Endothelial cell of hepatic sinusoid (primary cell): ENCODE measurements at regions not wholly inside any gene's neighbourhood (a gene's known extent, or its start where the extent isn't known, plus 50 kb on each side); places are given as distances from the start of the nearest gene placed in this dataset.

Experiments
- in situ Hi-C: cut with HindIII; loops from 2 replicates; pipeline ENCODE4 v1.10.0; 2017; ENCODE audit warnings: low sequenced_read_pairs

DNA sequence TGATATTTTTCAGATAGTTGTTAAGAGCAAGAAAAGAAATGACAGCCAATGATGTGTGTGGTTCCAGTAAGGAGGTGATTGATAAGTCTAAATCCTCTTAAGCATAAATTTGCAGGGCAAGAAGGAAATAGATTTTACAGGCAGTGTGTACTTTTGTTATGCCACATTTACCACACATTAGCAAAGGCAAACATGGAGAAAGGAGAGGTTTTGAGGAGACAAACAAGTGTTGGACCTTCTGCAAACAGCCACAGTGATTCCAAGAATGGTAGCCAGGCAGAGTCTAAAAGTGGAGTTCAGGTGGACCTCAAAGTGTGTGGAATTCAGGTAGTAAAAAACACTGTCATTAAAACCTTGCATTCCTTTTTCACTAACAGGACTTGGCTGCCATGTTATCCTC is 295.9 kb upstream of the ITGA1 start:
- in situ Hi-C loops, result no loop called here

DNA sequence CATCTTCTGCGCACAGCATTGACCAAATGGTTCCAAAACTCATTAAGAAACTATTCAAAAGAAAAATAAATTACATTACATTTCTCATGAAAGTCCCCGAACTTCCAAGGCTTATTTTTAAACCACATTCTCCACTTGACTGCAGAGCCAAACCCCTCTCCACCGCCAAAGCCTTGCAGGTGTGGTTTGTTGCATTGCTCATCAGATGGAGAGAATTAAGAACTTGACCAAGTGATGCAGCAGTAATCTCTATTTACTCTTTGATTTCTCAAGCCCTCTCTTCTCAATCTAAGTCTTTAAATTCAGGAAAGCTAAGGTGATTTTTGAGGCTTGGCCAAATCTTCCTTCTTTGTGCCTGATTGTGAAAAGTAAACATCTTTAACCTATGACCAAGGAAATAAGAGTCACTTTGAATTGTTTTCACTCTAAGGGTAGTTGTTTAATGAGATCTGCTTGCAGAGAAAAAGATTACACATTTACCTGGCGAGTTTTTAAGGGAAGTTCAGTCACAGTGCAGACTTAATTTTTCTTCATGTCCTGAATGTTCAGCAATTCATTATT is 290.5 kb upstream of the ITGA1 start:
- in situ Hi-C loops, result no loop called here

DNA sequence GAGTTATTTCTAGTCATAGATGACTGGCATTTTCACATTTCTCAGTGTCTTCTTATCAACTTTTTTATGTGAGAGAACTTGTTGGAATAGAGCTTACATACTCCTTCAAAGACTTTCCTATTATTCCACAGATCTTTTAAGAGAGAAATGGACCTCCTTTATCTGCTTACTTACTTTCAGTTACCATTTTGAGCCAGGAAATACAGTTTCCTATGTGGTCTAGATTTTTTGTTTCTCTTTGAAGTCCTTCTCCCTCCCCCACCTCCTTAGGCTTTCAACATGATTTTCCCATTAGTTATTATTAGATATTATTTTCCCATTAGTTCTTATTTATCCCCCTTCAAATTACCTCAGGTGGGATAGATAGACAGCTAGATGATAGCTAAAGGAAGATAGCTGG is 289.1 kb upstream of the ITGA1 start:
- in situ Hi-C loops, result no loop called here

DNA sequence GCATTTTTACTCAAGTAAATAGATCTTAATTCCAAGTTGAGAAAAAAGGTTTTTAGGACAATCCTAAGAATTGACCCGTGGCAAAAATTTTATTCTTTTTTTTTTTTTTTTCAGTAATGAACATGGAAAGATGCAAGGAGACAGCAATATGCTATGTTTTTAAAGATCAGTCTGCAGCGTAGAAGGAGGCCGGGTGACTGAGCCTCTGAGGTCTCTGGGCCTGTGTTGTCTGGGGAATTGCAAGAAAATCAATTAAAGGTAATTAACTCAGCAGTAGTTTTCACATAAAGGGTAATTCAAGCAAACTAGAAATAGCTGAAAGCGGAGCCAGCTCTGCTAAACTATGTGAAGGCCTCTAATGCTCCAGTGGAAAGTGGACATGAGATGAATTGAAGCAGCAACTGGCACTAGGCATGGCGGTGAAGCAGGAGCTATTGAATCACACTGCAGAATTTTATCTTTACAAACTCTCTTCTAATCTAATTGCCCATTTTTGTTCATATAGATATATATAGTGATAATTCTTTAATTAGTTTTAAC is 285.2 kb upstream of the ITGA1 start:
- in situ Hi-C loops, result no loop called here

DNA sequence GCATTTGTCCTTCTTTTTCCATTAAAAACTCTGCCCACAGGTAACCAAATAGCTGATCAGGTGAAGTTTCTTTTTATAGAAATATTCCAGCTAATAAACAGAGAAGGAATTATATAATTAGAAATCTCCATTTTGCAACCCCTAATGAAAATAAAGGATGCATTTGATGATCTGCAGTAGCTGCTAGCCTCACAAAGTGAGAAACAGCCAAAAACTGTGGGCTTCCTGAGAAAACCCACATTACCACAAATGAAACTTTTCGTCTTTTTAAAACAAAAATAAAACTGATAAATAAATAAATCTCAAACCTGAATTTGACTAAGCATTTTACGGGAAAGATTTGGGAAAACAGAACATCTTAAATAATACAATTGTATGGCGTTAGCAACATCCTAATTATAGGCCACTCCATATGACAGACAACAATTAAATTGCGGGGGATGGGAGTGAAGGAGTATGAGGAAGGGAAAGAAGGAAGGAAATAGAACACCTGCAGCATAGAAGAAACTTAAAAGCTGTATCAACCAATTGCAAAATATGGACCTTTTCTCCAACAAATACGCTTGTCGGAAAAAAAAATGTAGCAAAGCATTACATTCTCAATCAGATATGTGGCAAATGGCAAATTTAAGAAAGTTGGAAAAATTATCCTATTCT is 283.0 kb upstream of the ITGA1 start:
- in situ Hi-C loops, result no loop called here

DNA sequence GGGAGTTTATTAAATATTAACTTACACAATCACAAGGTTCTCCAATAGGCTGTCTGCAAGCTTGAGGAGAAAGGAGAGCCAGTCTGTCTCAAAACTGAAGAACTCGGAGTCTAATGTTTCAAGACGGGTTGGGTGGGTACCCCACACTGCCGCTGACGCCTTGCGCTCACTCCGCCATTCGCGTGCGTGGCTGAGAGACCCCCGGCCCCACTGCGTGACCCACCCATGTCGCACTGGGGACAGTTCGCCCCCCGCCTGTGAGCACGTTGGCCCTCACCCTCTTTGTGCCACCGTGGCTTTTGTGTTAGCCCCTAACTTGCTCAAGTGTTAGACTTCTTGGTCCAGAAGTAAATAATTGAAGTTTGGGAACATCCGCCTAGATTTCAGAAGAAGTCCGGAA is 270.0 kb upstream of the ITGA1 start:
- in situ Hi-C loops, result no loop called here

DNA sequence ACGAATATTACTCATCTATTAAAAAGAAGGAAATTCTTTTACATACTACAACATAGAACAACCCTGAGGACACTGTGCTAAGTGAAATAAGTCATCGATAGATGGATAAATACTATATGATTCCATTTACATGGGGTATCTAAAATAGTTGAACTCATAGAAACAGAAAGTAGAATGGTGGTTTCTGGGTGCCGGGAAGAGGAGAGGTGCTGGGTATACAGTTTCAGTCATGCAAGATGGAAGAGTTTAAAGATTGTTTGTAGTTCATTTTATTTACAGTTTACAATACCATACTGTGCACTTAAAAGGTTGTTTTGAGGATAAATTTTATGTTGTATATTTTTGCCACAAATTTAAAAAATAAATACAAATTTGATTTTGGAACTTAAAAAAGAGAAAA is 267.5 kb upstream of the ITGA1 start:
- in situ Hi-C loops, result no loop called here

DNA sequence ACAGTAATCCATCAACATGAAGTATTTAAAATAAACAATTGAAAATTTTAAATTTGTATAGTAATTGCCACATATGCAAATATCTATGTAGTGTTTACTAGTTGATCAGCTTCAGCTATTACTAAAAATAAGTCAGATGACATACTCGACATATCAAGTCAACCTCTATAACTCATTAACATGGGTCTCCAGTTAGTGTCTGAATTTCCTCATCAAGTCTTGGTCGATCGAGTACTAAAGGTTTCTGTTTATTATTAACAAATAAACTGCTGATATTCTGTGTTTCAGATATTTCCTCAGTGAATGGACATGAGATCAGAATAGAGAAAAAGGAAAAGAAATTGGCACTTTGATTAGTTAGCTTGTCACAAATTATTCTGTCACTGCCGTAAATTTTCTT is 266.5 kb upstream of the ITGA1 start:
- in situ Hi-C loops, result no loop called here

DNA sequence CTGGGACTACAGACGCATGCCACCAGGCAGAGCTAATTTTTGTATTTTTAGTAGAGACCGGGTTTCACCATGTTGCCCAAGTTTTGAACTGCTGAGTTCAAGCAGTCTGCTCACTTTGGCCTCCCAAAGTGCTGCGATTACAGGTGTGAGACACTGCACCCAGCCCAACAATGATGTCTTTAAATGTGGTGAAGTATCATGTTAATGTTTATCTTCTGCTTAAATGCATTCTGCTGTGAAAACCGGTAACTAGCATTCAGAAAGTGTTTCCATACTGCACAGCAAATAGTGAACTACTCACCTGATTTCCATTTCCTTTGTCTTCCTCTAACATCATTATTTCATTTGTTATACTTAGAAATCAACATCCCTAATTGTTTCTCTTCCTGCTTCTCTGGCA is 264.0 kb upstream of the ITGA1 start:
- in situ Hi-C loops, result no loop called here

DNA sequence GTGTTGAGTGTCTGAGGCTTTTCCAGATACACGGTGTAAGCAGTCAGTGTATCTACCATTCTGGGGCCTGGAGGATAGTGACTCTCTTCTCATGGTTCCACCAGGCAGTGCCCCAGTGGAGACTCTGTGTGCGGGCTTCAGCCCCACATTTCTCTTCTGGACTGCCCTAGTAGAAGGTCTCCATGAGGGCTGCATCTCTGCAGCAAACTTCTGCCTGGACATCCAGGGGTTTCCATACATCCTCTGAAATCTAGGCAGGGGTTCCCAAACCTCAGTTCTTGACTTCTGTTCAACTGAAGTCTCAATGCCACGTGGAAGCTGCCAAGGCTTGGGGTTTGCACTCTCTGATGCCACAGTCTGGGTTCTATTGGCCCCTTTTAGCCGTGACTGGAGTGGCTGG is 256.6 kb upstream of the ITGA1 start:
- in situ Hi-C loops, result no loop called here

DNA sequence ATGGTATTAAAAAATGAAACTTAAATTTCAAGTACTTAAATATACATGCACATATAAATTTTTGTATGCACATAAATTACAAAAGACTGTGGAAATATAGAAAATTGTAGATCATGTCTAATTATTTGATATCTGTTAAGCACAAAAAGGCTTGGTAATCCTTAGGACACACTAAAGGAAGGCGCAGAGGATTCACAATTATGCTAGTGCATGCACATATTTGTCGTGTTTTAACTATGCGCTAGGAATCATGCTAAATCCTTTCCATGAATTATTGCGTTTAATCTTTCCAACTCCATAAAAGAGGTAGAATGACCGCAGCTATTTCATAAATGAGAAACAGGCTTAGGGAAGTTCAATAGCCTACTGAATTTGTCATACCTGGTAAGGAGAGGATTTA is 244.1 kb upstream of the ITGA1 start:
- in situ Hi-C loops, result loop anchor here (5.0 kb wide), 1 partner anchor 74 kb away; no protein-coding TSS in a partner anchor

DNA sequence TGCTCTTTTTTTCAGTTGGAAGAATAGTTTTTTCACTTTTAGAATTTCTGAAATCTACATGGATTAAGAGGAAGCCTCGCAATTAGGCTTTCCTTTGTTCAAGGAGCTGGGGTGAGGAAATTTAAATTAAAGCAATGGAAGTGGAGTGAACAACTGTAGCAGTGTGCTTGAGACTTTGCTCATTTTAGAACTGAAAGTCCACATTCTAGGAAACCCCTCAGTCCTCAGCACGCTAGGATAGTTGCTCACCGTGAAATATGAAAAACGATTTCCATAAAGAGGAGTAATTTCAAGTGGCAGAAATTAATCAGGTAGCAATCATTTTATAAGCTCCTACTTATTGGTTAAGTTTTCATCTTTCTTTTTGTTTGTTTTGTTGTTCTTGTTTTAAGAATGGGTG is 243.0 kb upstream of the ITGA1 start:
- in situ Hi-C loops, result loop anchor here (5.0 kb wide), 1 partner anchor 73 kb away; no protein-coding TSS in a partner anchor

DNA sequence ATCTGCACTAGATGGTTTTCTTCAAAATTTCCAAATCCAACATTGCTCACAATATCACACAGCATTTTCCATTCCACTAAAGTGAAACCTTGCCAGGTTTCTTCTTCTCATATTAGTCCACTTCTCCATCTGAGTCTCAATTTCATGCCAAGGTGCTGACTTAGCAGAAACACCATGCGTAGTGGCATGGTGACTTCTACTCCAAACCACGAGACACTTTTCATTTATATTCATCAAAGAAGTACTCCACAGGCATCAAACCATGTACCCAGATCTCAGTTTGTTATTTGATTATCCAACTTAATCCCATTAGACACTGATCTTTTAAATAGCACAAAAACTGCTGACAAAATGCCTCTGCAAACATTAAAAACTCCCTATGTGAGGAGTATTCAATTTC is 233.4 kb upstream of the ITGA1 start:
- in situ Hi-C loops, result no loop called here

DNA sequence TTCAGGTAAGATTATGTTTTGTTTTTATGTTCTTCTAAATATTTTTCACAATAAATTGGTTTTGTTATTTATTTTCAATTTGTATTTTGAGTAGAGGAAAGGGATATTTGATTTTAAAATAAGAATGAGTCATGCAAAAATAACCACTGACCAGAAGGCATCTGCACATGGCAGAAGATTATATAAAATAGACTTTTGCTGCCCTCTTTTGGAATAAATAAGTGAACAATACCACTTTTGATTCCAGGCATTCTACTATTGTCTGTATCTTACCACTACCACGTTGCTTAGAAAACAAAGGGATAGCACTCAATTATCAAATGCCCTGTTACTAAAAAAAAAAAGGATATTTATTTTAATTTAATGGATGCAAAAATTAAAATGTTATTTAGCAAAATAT is 227.3 kb upstream of the ITGA1 start:
- in situ Hi-C loops, result no loop called here

DNA sequence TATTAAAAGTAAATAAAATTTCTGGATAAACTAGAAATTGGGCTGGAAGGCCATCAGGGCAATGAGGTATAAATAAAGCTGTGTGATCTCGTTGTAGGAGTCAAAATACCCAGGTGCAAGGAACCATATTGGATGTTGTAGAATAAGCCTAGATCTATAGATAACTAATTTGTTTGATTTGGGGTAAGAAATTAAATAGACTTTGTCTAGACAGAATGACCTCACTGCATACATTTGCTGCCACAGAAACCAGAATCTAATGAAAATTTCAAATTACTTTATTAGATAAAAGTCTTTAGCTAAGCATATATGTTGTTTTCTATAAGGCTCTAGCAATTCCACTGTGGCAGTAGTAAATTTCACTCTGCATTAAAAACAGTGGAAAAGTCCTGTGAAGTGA is 225.2 kb upstream of the ITGA1 start:
- in situ Hi-C loops, result no loop called here

DNA sequence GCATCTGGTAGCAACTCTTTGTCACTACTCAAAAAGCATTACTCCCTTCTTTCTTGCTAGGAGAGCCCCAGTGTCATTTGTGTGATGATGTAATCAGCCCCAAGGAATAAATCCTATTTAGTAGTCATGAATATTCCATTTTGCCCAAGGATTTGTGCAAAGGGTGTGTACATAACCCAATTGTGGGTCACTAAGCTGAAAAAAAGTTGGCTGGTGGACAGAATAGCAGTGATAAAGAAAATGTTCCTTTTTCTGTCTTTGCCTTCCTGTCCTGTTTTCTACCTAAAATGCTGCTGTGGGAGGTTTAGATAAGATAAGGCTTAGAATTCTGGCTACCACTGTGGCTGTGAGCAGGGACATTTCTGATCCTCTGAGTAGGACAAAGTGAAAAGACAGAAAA is 223.1 kb upstream of the ITGA1 start:
- in situ Hi-C loops, result no loop called here

DNA sequence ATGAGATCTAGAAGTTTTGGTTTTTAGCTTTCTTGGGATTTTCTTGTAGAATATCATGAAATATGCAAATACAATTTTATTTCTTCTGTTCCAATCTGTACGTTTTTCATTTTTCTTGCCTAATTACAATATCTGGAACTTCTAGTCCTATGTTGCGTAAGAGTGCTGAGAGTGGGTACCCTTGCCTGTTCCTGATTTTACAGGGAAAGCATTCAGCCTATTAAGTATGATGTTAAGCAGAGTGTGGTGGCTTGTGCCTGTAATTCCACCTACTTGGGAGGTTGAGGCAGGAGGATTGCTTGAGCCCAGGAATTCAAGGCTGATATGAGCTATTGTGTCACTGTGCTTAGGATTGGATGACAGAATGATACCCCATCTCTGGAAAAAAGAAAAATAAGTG is 210.2 kb upstream of the ITGA1 start:
- in situ Hi-C loops, result no loop called here

DNA sequence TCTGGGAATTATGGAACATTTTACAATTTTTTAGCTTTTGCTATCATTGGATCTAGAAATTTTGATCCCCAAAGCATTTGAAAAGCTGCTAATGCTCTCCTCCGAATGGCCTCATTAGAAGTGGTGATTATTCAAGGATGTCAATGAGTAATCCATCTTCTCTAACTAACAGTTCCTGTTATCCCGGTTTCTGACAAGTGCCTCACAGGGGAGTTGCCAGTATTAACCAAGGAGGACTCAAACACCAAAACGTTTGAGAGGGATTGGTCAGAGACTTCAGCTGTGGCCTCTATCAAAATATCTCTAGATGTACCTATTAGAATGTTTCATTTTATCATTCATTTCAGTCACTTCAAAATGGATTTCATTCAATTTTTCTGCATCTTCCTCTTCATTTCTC is 208.3 kb upstream of the ITGA1 start:
- in situ Hi-C loops, result no loop called here

DNA sequence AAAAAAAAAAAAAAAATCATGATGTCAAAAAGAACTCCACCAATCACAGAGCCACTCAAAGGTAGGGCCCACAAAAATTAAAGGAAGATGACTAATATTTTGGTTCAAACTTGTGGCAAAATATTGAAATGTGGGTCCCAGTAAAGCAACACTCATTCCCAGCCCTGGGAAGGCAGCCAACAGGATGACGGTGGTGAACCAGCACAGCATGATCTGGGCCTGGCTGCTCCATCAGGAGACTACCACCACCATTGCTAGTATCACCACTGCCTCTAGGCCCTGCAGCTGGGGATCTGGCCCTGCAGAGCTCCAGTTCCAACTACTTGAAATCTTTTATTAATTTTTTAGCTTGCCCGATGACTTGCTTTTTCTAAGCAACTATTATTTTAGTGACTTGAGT is 206.8 kb upstream of the ITGA1 start:
- in situ Hi-C loops, result no loop called here

DNA sequence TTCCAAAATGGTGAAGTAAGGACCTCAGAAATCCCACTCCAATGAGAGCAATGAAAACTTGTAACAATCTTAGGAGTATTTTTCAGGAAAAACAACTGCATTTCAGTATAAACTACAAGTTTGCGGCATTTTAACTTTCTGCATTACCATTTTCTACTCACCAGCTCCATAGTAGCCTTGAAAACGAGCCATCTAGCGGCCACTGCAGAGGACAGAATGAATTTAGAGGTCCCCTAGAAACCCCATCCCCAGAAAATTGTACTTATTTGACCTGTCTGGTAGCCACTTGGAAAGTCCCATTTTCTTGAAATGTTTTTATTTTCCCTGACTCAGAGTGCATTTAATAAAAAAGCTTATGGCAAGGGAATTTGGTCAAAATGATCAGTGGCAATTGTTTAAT is 205.4 kb upstream of the ITGA1 start:
- in situ Hi-C loops, result no loop called here

DNA sequence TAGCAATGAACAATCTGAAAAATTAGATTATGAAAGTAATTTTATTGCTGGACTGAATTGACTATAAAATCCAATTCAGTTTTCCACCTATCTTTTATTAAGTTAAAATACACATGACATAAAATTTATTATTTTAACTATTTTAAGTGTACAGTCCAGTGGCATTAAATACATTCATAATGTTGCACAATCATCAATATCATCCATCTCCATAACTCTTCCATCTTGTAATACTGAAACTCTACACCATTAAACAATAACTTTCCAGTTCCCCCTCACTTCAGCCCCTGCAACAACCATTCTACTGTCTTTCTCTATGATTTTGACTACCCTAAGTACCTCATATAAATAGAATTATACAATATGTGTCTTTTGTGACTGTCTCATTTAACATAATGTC is 200.6 kb upstream of the ITGA1 start:
- in situ Hi-C loops, result no loop called here

DNA sequence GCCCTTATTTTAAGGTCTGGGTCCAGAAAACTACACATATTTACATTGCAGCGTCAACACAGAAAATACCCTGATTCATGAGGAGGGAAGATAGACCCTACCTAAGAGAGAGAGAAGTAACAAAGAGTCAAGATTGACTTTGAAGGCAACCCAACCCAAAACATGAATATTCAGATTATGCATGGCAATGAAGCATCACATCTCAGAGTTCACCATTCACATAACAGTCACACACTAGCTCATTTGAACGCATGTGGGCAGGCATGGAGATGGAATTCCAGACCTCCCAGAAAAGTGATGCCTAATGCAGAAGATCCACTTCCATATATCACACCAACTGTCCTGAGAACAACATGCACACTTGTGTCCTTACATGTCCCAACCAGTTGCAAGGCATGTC is 190.1 kb upstream of the ITGA1 start:
- in situ Hi-C loops, result no loop called here

DNA sequence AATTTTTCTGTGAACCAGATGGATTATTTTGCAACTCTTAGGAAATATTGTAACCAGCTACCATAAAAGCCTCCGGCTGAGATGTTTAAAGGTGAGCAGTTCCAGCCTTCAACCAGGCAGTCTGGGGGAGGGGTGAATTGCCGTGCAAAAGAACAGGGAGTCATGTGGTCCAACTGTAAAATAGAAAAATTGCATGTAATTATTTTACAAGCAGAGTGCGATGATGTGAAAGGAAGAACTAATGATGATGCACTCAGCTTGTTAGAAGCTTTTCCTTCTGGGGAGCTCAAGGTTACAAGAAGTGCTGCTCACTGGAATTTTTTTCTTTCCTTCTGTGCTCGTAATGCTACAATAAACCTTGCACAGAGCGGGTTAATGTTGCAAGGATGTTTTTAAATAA is 188.7 kb upstream of the ITGA1 start:
- in situ Hi-C loops, result no loop called here
